ENCODE measurements at regions not wholly inside any gene's neighbourhood (a gene's known extent, or its start where the extent isn't known, plus 50 kb on each side); places are given as distances from the start of the nearest gene placed in this dataset.

DNA sequence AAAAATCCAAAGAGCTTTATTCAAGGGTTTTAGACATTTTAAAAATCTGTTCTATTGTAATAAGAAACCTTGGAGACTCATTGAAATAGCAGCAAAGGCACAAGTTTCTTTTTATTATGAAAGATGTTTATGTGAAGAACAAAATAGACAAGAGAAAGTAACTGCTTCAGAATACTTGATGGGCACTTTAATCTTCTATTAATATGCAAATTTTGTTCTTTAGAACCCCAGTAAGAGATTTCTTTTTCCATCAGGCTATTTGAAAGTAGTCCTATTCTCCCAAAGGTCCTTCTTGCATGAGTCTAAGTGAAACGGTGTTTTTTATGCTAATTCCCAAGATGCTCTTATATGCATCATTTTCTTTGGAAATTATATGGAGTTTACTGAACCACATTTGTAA is 602.0 kb downstream of the EFNA5 start:
- DNase-seq = no peak
- Mint-ChIP-seq H3K4me3 (ENCODE audit: low read depth, unreplicated experiment) (no peak overlapping the region), H3K36me3 (ENCODE audit: insufficient read depth, unreplicated experiment) (no peaks in the 10 kb centered on the region), H3K27ac (ENCODE audit: unreplicated experiment) (no peak overlapping the region), H3K9me3 (ENCODE audit: low read depth, unreplicated experiment) (peaks cover 4% of the 10 kb centered on the region), H3K27me3 (ENCODE audit: unreplicated experiment) (no peaks in the 10 kb centered on the region), H3K4me1 (ENCODE audit: low read depth, unreplicated experiment) (no peaks in the 10 kb centered on the region)
- CTCF ChIA-PET = no interaction called here
- no TSS peak for BruUV-seq (replicated peaks)
- intact Hi-C loops (cut with micrococcal nuclease; ENCODE audit: unreplicated experiment) = no loop called here
- TF ChIP-seq, protein P1, sequence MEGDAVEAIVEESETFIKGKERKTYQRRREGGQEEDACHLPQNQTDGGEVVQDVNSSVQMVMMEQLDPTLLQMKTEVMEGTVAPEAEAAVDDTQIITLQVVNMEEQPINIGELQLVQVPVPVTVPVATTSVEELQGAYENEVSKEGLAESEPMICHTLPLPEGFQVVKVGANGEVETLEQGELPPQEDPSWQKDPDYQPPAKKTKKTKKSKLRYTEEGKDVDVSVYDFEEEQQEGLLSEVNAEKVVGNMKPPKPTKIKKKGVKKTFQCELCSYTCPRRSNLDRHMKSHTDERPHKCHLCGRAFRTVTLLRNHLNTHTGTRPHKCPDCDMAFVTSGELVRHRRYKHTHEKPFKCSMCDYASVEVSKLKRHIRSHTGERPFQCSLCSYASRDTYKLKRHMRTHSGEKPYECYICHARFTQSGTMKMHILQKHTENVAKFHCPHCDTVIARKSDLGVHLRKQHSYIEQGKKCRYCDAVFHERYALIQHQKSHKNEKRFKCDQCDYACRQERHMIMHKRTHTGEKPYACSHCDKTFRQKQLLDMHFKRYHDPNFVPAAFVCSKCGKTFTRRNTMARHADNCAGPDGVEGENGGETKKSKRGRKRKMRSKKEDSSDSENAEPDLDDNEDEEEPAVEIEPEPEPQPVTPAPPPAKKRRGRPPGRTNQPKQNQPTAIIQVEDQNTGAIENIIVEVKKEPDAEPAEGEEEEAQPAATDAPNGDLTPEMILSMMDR (IDR thresholded peaks at IDR 0.05; ENCODE audit: unreplicated experiment) = no peak

DNA sequence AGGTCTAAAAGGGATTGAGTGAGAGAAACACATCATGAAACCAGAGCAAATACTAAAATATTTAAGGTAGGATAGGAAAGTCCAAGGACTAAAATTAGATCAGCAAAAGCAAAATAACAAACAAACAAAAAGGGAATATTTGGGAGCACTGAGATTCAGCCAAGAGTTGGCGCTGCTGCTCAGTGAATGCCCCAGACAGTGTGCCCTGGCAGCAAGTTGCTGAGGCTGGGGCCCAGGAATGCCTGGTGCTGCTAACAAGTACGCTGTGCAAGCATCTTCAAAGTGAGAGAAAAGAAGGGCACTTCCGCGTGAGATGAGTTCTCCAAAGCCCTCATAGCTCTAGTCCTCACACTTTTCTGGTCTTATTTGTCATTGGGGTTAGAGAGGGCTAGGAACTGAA is 603.3 kb downstream of the EFNA5 start:
- no peaks in the 10 kb centered on the region for H3K4me1 Mint-ChIP-seq (ENCODE audit: low read depth, unreplicated experiment)
- no TSS peak for BruUV-seq (replicated peaks)
- H3K27me3 Mint-ChIP-seq (ENCODE audit: unreplicated experiment) = no peaks in the 10 kb centered on the region
- H3K9me3 Mint-ChIP-seq (ENCODE audit: low read depth, unreplicated experiment) = peaks cover 4% of the 10 kb centered on the region
- no peaks in the 10 kb centered on the region for H3K36me3 Mint-ChIP-seq (ENCODE audit: insufficient read depth, unreplicated experiment)
- H3K4me3 Mint-ChIP-seq (ENCODE audit: low read depth, unreplicated experiment) = no peak overlapping the region
- CTCF ChIA-PET = no interaction called here
- intact Hi-C loops (cut with micrococcal nuclease; ENCODE audit: unreplicated experiment) = no loop called here
- H3K27ac Mint-ChIP-seq (ENCODE audit: unreplicated experiment) = no peak overlapping the region
- TF ChIP-seq, protein P1 (IDR thresholded peaks at IDR 0.05; ENCODE audit: unreplicated experiment) = no peak
- no peak for DNase-seq

DNA sequence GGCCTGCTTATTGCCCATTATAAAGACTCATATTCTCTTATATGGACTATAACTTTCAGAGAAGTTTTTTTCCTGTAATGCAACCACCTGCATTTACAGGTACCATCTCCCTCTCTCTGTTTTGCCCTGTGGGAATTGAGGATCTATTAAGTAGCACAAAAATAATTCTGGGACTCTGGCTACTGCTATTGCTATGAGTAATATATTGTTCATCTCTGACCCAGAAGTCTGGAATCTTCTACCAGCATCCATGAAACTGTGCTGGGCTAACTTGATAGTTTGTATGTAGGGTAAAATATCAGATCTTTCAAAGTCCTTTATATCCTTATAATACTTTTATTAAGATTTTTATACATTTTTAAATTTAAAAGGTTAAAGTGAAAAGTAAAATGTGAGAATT is 607.2 kb downstream of the EFNA5 start:
- Mint-ChIP-seq H3K4me3 (ENCODE audit: low read depth, unreplicated experiment) (no peak overlapping the region), H3K36me3 (ENCODE audit: insufficient read depth, unreplicated experiment) (no peaks in the 10 kb centered on the region), H3K27me3 (ENCODE audit: unreplicated experiment) (no peaks in the 10 kb centered on the region), H3K27ac (ENCODE audit: unreplicated experiment) (no peak overlapping the region), H3K4me1 (ENCODE audit: low read depth, unreplicated experiment) (no peaks in the 10 kb centered on the region), H3K9me3 (ENCODE audit: low read depth, unreplicated experiment) (no peaks in the 10 kb centered on the region)
- intact Hi-C loops (cut with micrococcal nuclease; ENCODE audit: unreplicated experiment) = no loop called here
- TF ChIP-seq, protein P1 (IDR thresholded peaks at IDR 0.05; ENCODE audit: unreplicated experiment) = no peak
- CTCF ChIA-PET = no interaction called here
- BruUV-seq (replicated peaks) = no TSS peak
- no peak for DNase-seq

DNA sequence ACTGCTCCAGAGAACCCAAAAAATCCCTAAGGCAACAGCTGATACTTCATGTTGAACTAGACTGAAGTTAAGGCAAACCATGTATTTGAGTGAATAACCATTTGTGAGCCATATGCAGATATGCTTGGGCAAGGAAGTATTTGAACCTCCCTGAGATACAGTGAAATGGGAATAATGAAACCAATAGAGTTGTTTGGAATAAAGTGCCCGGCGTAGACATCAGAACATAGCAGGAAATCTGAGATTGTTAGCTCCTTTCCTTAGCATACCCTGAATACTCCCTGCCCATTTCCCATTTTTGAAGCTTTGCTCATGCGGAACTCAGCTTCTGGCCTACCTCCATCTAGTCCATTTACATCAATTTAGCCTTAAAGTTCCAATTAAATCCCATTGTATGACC is 611.9 kb downstream of the EFNA5 start:
- DNase-seq = no peak
- BruUV-seq (replicated peaks) = no TSS peak
- intact Hi-C loops (cut with micrococcal nuclease; ENCODE audit: unreplicated experiment) = no loop called here
- Mint-ChIP-seq H3K27ac (ENCODE audit: unreplicated experiment) (no peak overlapping the region), H3K27me3 (ENCODE audit: unreplicated experiment) (no peaks in the 10 kb centered on the region), H3K9me3 (ENCODE audit: low read depth, unreplicated experiment) (no peaks in the 10 kb centered on the region), H3K36me3 (ENCODE audit: insufficient read depth, unreplicated experiment) (no peaks in the 10 kb centered on the region), H3K4me1 (ENCODE audit: low read depth, unreplicated experiment) (no peaks in the 10 kb centered on the region), H3K4me3 (ENCODE audit: low read depth, unreplicated experiment) (no peak overlapping the region)
- CTCF ChIA-PET = no interaction called here
- TF ChIP-seq, protein P1 (IDR thresholded peaks at IDR 0.05; ENCODE audit: unreplicated experiment) = no peak

DNA sequence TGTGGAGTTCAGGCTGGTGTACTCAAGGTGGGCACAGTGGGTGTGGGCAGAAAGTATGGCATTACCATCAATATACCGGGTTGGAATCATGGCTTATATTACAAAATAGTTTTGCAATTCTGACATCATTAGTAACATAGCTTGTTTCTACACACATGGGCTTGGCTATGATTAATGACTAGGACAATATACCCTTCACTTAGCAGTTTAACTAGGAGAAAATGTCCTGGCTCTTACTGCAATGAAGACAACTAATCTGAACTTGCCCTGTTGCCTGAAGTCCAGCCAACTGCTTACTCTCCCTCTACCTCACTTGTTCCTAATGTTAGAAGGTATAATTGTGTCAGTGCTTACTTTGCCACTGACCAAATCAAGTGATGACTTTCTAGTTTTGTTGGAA is 612.5 kb downstream of the EFNA5 start:
- Mint-ChIP-seq H3K27me3 (ENCODE audit: unreplicated experiment) (no peaks in the 10 kb centered on the region), H3K4me3 (ENCODE audit: low read depth, unreplicated experiment) (no peak overlapping the region), H3K27ac (ENCODE audit: unreplicated experiment) (no peak overlapping the region), H3K36me3 (ENCODE audit: insufficient read depth, unreplicated experiment) (no peaks in the 10 kb centered on the region), H3K9me3 (ENCODE audit: low read depth, unreplicated experiment) (no peaks in the 10 kb centered on the region), H3K4me1 (ENCODE audit: low read depth, unreplicated experiment) (no peaks in the 10 kb centered on the region)
- intact Hi-C loops (cut with micrococcal nuclease; ENCODE audit: unreplicated experiment) = no loop called here
- no TSS peak for BruUV-seq (replicated peaks)
- CTCF ChIA-PET = no interaction called here
- no peak for DNase-seq
- TF ChIP-seq, protein P1 (IDR thresholded peaks at IDR 0.05; ENCODE audit: unreplicated experiment) = no peak

Measured in Calu3 (cell line).